K562 (cell line): ENCODE measurements at regions not wholly inside any gene's neighbourhood (a gene's known extent, or its start where the extent isn't known, plus 50 kb on each side); places are given as distances from the start of the nearest gene placed in this dataset.

Experiments used
- ATAC-seq: fragments of 200-7000 bp; cut with Tn5 transposase; 3 replicates; pipeline ENCODE4 v1.9.1; 2020; ENCODE audit warnings: moderate library complexity
- BruUV-seq: library from RNA; stranded (reverse); fragments of 400-500 nt; replicated peaks from 2 replicates; lab custom pipeline; 2021; lab: Mats Ljungman, UMichigan
- CTCF ChIA-PET: fragments of 300-600 bp; formaldehyde crosslinking; extraction: SDS; loops from one replicate; lab custom pipeline; 2021; ENCODE audit warnings: low intra/inter-chr PET ratio; lab: Yijun Ruan, JAX
- POLR2A ChIA-PET: fragments of 300-600, 350-650 bp; sonication (Branson Sonifier 250); formaldehyde crosslinking; extraction: SDS; loops from one replicate; lab custom pipeline; 2021; ENCODE audit warnings: antibody characterized with exemption, inconsistent platforms; lab: Yijun Ruan, JAX
- DNase-seq, 4 experiments: peaks; one replicate each; pipeline versions ENCODE4 v3.0.0 to v3.0.0-alpha.2; 2011 to 2018; ENCODE audit warnings: low spot score in 3 of 4, mixed read lengths in 3 of 4; ENCODE audit errors: extremely low read depth in 1 of 4
- FAIRE-seq: peaks from 2 replicates; lab custom pipeline; 2011; peaks lifted over from hg19 to GRCh38; lab: Jason Lieb, UNC
- H2AFZ ChIP-seq: 2 replicates; pipeline ENCODE4 v1.6.0; 2011; ENCODE audit warnings: low read depth, low read length, control low read depth, inconsistent platforms
- H3K27ac ChIP-seq: fragments of 200-600 bp; 3 replicates; pipeline ENCODE4 v1.8.0; 2011; ENCODE audit warnings: low read depth, mild to moderate bottlenecking, control low read depth, inconsistent platforms, low read length, moderate library complexity, mixed read lengths; ENCODE audit errors: extremely low read depth
- H3K27me3 ChIP-seq, 2 experiments: fragments of 300-600 bp in 1 of 2; 2 replicates in 1 of 2; 3 replicates in 1 of 2; pipeline versions ENCODE4 v1.6.0 to v1.8.0; 2011; ENCODE audit warnings: inconsistent platforms in 2 of 2, low read length in 2 of 2, mild to moderate bottlenecking in 1 of 2, mixed read lengths in 1 of 2, moderate library complexity in 1 of 2; ENCODE audit not compliant: control insufficient read depth in 2 of 2, insufficient read depth in 2 of 2
- H3K36me3 ChIP-seq: fragments of 300-600 bp; 3 replicates; pipeline ENCODE4 v1.8.0; 2011; ENCODE audit warnings: mild to moderate bottlenecking, low read length, inconsistent platforms; ENCODE audit not compliant: control insufficient read depth, insufficient read depth
- H3K4me1 ChIP-seq, 2 experiments: fragments of 200-600 bp in 1 of 2; replicated peaks in 1 of 2; 2 replicates in 1 of 2; 3 replicates in 1 of 2; pipeline versions ENCODE4 v1.5.1 to v1.8.0; 2011; ENCODE audit warnings: inconsistent platforms in 2 of 2, low read length in 2 of 2, mild to moderate bottlenecking in 1 of 2, mixed read lengths in 1 of 2, moderate library complexity in 1 of 2; ENCODE audit not compliant: control insufficient read depth in 2 of 2, insufficient read depth in 2 of 2
- H3K4me2 ChIP-seq: 2 replicates; pipeline ENCODE4 v1.6.1; 2011; ENCODE audit warnings: low read length, control low read depth, inconsistent platforms, mixed read lengths; ENCODE audit not compliant: insufficient read depth
- H3K4me3 ChIP-seq: fragments of 200-600 bp; sonication (generic), shearing (Covaris generic); 2 replicates; pipeline ENCODE4 v1.5.1; 2016; ENCODE audit warnings: control low read depth, inconsistent platforms
- H3K79me2 ChIP-seq: fragments of 200-600 bp; 3 replicates; pipeline ENCODE4 v1.8.0; 2011; ENCODE audit warnings: low read length, inconsistent platforms; ENCODE audit not compliant: control insufficient read depth, insufficient read depth
- H3K9ac ChIP-seq, 2 experiments: 2 replicates each; pipeline versions ENCODE4 v1.6.0 to v1.6.1; 2011; ENCODE audit warnings: low read depth in 2 of 2, low read length in 2 of 2, control low read depth in 1 of 2, inconsistent platforms in 1 of 2, mild to moderate bottlenecking in 1 of 2, mixed read lengths in 1 of 2; ENCODE audit not compliant: insufficient read depth in 1 of 2
- H3K9me1 ChIP-seq: one replicate; pipeline ENCODE4 v1.6.0; 2011; ENCODE audit warnings: inconsistent platforms, mild to moderate bottlenecking, low read length, moderate library complexity; ENCODE audit not compliant: control insufficient read depth, insufficient read depth
- H3K9me3 ChIP-seq: replicated peaks from 2 replicates; pipeline ENCODE4 v1.5.1; 2011; ENCODE audit warnings: low read depth, low read length, inconsistent platforms; ENCODE audit not compliant: control insufficient read depth, insufficient read depth
- H4K20me1 ChIP-seq: replicated peaks from 2 replicates; pipeline ENCODE4 v1.6.1; 2011; ENCODE audit warnings: low read length, inconsistent platforms, mixed read lengths; ENCODE audit not compliant: control insufficient read depth, insufficient read depth
- COPS2 ChIP-seq: fragments of 450-650 bp; conservative IDR thresholded peaks from 2 replicates; pipeline ENCODE4 v1.6.1; 2016; ENCODE audit warnings: mild to moderate bottlenecking, moderate library complexity
- KAT2B ChIP-seq: IDR thresholded peaks from one replicate; pipeline ENCODE4 v1.6.1; 2012; ENCODE audit warnings: low read depth, mild to moderate bottlenecking, control low read depth, inconsistent platforms, low read length, moderate library complexity
- NELFE ChIP-seq: IDR thresholded peaks from 2 replicates; pipeline ENCODE4 v1.6.1; 2011; ENCODE audit warnings: mild to moderate bottlenecking; ENCODE audit not compliant: insufficient read depth, insufficient read length
- PHF21A ChIP-seq: fragments of 450-650 bp; IDR thresholded peaks from 2 replicates; pipeline ENCODE4 v1.6.1; 2017; ENCODE audit warnings: low read depth, borderline replicate concordance
- RB1 ChIP-seq: fragments of 450-650 bp; IDR thresholded peaks from 2 replicates; pipeline ENCODE4 v1.6.1; 2017; ENCODE audit warnings: low read depth, mild to moderate bottlenecking
- SUPT5H ChIP-seq: fragments of 450-650 bp; IDR thresholded peaks from 2 replicates; pipeline ENCODE4 v1.6.1; 2016
- ZNF408 ChIP-seq: fragments of 250-450 bp; sonication (Bioruptor Pico); IDR thresholded peaks from 2 replicates; pipeline ENCODE4 v1.4.0; 2020; ENCODE audit warnings: low read depth, mild to moderate bottlenecking, moderate library complexity
- WGBS: fragments of 100-300 bp; shearing (Covaris generic); methylation state at CpG from one replicate; pipeline ENCODE4 v1.1.6; 2016; ENCODE audit warnings: low coverage, mixed read lengths; ENCODE audit not compliant: insufficient coverage; ENCODE audit errors: missing lambda C conversion rate; 5-methylcytosine and 5-hydroxymethylcytosine counted together
- in situ Hi-C: fragments of 300-500 bp; cut with MboI; formaldehyde crosslinking; loops from 4 replicates; pipeline ENCODE4 v1.15.0; 2018; ENCODE audit warnings: inconsistent platforms, mixed read lengths
- intact Hi-C: fragments of 100-400 bp; cut with micrococcal nuclease; formaldehyde crosslinking; loops from 2 replicates; pipeline ENCODE4 v1.14.2; 2022
- TF ChIP-seq, protein P1 (sequence below): fragments of 250-450 bp; sonication (Bioruptor Pico); IDR thresholded peaks from 2 replicates; pipeline ENCODE4 v1.8.0; 2022; ENCODE audit warnings: inconsistent platforms, mild to moderate bottlenecking, moderate library complexity, borderline replicate concordance

GRCh38 chr16:80314042-80314441, 226.8 kb upstream of the DYNLRB2 start:
- DNase-seq (no peak), ATAC-seq (no peak), FAIRE-seq (no peak)
- ChIA-PET POLR2A (no interaction called here), CTCF (interaction anchor here (0.6 kb wide), 1 partner anchor 28 kb away, joined by 4 read pairs; no protein-coding TSS in a partner anchor)
- Histone ChIP-seq H3K79me2 (no peaks in the 10 kb centered on the region), H2AFZ (no peak overlapping the region), H3K27ac (no peak overlapping the region), H3K9me1 (no peaks in the 10 kb centered on the region), H3K4me3 (no peak overlapping the region), H3K27me3 (peaks cover 0 to 9% of the 10 kb centered on the region in 2 experiments; a peak in 2 of 5 replicates), H3K9ac (no peak overlapping the region), H3K4me2 (no peak overlapping the region), H3K4me1 (no peaks in the 10 kb centered on the region), H3K36me3 (no peaks in the 10 kb centered on the region), H4K20me1 (no peaks in the 10 kb centered on the region), H3K9me3 (no peaks in the 10 kb centered on the region)
- WGBS = 0% methylated on average over 4 of the region's 4 CpGs
- intact Hi-C loops = no loop called here
- BruUV-seq = no TSS peak
- TF ChIP-seq KAT2B = no peak
- TF ChIP-seq SUPT5H = no peak
- TF ChIP-seq NELFE = no peak
- TF ChIP-seq, protein P1, sequence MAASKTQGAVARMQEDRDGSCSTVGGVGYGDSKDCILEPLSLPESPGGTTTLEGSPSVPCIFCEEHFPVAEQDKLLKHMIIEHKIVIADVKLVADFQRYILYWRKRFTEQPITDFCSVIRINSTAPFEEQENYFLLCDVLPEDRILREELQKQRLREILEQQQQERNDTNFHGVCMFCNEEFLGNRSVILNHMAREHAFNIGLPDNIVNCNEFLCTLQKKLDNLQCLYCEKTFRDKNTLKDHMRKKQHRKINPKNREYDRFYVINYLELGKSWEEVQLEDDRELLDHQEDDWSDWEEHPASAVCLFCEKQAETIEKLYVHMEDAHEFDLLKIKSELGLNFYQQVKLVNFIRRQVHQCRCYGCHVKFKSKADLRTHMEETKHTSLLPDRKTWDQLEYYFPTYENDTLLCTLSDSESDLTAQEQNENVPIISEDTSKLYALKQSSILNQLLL (CRISPR knock-in tag) = no peak
- no peak for TF ChIP-seq PHF21A
- no peak for TF ChIP-seq RB1
- TF ChIP-seq ZNF408 (CRISPR knock-in tag) = no peak
- TF ChIP-seq COPS2 = no peak
- in situ Hi-C loops = no loop called here
